ENCODE measurements at regions not wholly inside any gene's neighbourhood (a gene's known extent, or its start where the extent isn't known, plus 50 kb on each side); places are given as distances from the start of the nearest gene placed in this dataset.

- Histone ChIP-seq H4K20me1 (ENCODE audit: insufficient read depth) (no peaks in the 10 kb centered on the region), H3K4me1 (ENCODE audit: insufficient read depth) (peaks cover 19% of the 10 kb centered on the region), H3F3A (ENCODE audit: insufficient read depth) (peaks cover 17% of the 10 kb centered on the region), H3K79me2 (ENCODE audit: insufficient read depth) (no peaks in the 10 kb centered on the region), H3K36me3 (ENCODE audit: low read depth) (no peaks in the 10 kb centered on the region), H3K9me3 (ENCODE audit: low read depth) (no peaks in the 10 kb centered on the region), H3K9ac (no peak overlapping the region), H3K4me2 (ENCODE audit: unreplicated experiment) (no peak overlapping the region), H2AFZ (no peak overlapping the region), H3K9me2 (ENCODE audit: insufficient read depth) (no peaks in the 10 kb centered on the region), H3K27ac (no peak overlapping the region; the same call in 1 of the 2 replicates), H3K27me3 (replicated peaks; ENCODE audit: insufficient read depth) (no peaks in the 10 kb centered on the region), H3K4me3 (no peak overlapping the region)
- TF ChIP-seq EZH2phosphoT487 (IDR thresholded peaks at IDR 0.05; ENCODE audit: insufficient read depth, low read depth), result no peak
- no peak for TF ChIP-seq EZH2 (IDR thresholded peaks at IDR 0.05; ENCODE audit: insufficient read depth, poor library complexity, severe bottlenecking)
- WGBS, 2 experiments (ENCODE audit: low coverage in 1 of 2, low lambda C conversion rate in 2 of 2, missing lambda C conversion rate in 2 of 2), result 95 to 96% methylated on average over 7 of the region's 7 CpGs
- in situ Hi-C loops (cut with MboI), result no loop called here
- DNase-seq, result no peak
Measured at GRCh38 chr1:220368352-220369265, 96.4 kb upstream of the RAB3GAP2 start.

GRCh38 chr1:220367833-220368232, 95.6 kb upstream of the RAB3GAP2 start:
- no peak overlapping the region for H3K9ac ChIP-seq
- no peak overlapping the region for H3K27ac ChIP-seq
- in situ Hi-C loops (cut with MboI), result no loop called here
- H3K4me1 ChIP-seq (ENCODE audit: insufficient read depth), result peaks cover 19% of the 10 kb centered on the region
- H3F3A ChIP-seq (ENCODE audit: insufficient read depth), result peaks cover 17% of the 10 kb centered on the region
- no peaks in the 10 kb centered on the region for H3K9me2 ChIP-seq (ENCODE audit: insufficient read depth)
- H3K27me3 ChIP-seq (replicated peaks; ENCODE audit: insufficient read depth), result no peaks in the 10 kb centered on the region
- no peaks in the 10 kb centered on the region for H3K36me3 ChIP-seq (ENCODE audit: low read depth)
- no peak overlapping the region for H2AFZ ChIP-seq
- no peaks in the 10 kb centered on the region for H4K20me1 ChIP-seq (ENCODE audit: insufficient read depth)
- no peak overlapping the region for H3K4me2 ChIP-seq (ENCODE audit: unreplicated experiment)
- DNase-seq, result peak; percentile 28
- TF ChIP-seq EZH2phosphoT487 (IDR thresholded peaks at IDR 0.05; ENCODE audit: insufficient read depth, low read depth), result no peak
- no peak for TF ChIP-seq EZH2 (IDR thresholded peaks at IDR 0.05; ENCODE audit: insufficient read depth, poor library complexity, severe bottlenecking)
- no peaks in the 10 kb centered on the region for H3K79me2 ChIP-seq (ENCODE audit: insufficient read depth)
- WGBS, 2 experiments (ENCODE audit: low coverage in 1 of 2, low lambda C conversion rate in 2 of 2, missing lambda C conversion rate in 2 of 2), result 85 to 89% methylated on average over 3 of the region's 3 CpGs
- no peaks in the 10 kb centered on the region for H3K9me3 ChIP-seq (ENCODE audit: low read depth)
- H3K4me3 ChIP-seq, result no peak overlapping the region

DNA sequence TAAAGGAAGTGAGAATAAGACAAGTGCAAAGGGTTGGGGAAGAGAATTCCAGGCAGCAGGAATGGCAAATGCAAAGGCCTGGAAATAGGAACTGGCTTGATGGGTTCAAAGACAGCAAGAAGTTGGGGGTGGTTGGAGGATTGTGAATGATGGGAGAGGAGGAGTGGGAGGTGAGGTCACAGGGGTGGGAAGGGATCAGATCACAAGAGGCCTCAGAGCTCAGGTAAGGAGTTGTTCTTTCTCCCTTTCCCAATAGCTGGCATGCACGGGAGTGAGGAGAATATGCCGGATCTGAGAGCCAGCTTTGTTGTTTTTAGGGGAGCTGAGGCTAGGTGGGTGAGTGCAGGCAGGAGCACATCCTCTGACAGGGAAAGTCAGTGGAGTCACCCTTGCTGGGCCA, 94.0 kb upstream of the RAB3GAP2 start:
- Histone ChIP-seq H3K4me2 (ENCODE audit: unreplicated experiment) (no peak overlapping the region), H3K27ac (no peak overlapping the region), H3K4me3 (no peak overlapping the region), H3K36me3 (ENCODE audit: low read depth) (no peaks in the 10 kb centered on the region), H3K79me2 (ENCODE audit: insufficient read depth) (no peaks in the 10 kb centered on the region), H3K4me1 (ENCODE audit: insufficient read depth) (peaks cover 19% of the 10 kb centered on the region), H2AFZ (no peak overlapping the region), H3K9ac (no peak overlapping the region), H4K20me1 (ENCODE audit: insufficient read depth) (no peaks in the 10 kb centered on the region), H3K27me3 (replicated peaks; ENCODE audit: insufficient read depth) (no peaks in the 10 kb centered on the region), H3K9me2 (ENCODE audit: insufficient read depth) (no peaks in the 10 kb centered on the region), H3F3A (ENCODE audit: insufficient read depth) (peaks cover 17% of the 10 kb centered on the region), H3K9me3 (ENCODE audit: low read depth) (no peaks in the 10 kb centered on the region)
- in situ Hi-C loops (cut with MboI), result no loop called here
- DNase-seq, result no peak
- no peak for TF ChIP-seq EZH2phosphoT487 (IDR thresholded peaks at IDR 0.05; ENCODE audit: insufficient read depth, low read depth)
- TF ChIP-seq EZH2 (IDR thresholded peaks at IDR 0.05; ENCODE audit: insufficient read depth, poor library complexity, severe bottlenecking), result no peak
- WGBS, 2 experiments (ENCODE audit: low coverage in 1 of 2, low lambda C conversion rate in 2 of 2, missing lambda C conversion rate in 2 of 2), result 97 to 100% methylated on average over 1 to 2 of the region's 2 CpGs

DNA sequence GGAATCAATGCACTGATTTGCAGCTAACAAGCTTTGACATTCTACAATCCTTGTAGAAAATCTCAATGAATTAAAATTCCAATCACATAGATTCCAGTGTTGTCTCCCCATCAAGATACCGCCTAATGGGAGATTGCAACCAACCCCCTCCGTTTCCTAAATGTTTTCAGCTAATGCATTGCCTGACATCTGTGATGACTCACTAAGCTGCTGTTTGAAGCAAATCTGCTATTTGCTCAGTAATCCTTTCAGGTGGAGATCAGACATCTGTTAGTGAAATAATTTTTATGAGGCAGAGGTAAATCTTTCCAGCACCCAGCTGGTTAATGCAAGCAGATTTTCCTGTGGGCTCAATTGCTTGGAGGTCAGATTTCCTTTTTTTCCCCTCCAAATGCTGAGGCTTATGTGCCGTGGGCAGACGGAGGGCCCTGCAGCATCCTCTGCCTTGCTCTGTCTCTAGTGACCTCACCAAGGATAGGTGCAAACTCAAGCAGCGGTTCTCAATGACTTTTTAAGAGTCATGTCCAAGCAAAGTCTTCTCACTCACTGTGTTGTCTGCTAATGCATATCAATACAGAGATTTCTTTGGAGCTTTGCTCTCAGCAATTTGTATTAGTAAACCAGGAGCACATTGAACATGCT, 91.1 kb upstream of the RAB3GAP2 start:
- no peaks in the 10 kb centered on the region for H3K4me1 ChIP-seq (ENCODE audit: insufficient read depth)
- H3K4me2 ChIP-seq (ENCODE audit: unreplicated experiment), result no peak overlapping the region
- H3K27me3 ChIP-seq (replicated peaks; ENCODE audit: insufficient read depth), result no peaks in the 10 kb centered on the region
- DNase-seq, result peak; percentile 11
- H3K79me2 ChIP-seq (ENCODE audit: insufficient read depth), result no peaks in the 10 kb centered on the region
- no peak for TF ChIP-seq EZH2phosphoT487 (IDR thresholded peaks at IDR 0.05; ENCODE audit: insufficient read depth, low read depth)
- TF ChIP-seq EZH2 (IDR thresholded peaks at IDR 0.05; ENCODE audit: insufficient read depth, poor library complexity, severe bottlenecking), result no peak
- H3K36me3 ChIP-seq (ENCODE audit: low read depth), result no peaks in the 10 kb centered on the region
- no peak overlapping the region for H3K9ac ChIP-seq
- WGBS, 2 experiments (ENCODE audit: low coverage in 1 of 2, low lambda C conversion rate in 2 of 2, missing lambda C conversion rate in 2 of 2), result 74 to 81% methylated on average over 5 of the region's 5 CpGs
- H3K27ac ChIP-seq, result no peak overlapping the region
- in situ Hi-C loops (cut with MboI), result no loop called here
- H3K9me2 ChIP-seq (ENCODE audit: insufficient read depth), result no peaks in the 10 kb centered on the region
- no peaks in the 10 kb centered on the region for H3F3A ChIP-seq (ENCODE audit: insufficient read depth)
- H2AFZ ChIP-seq, result no peak overlapping the region
- H3K4me3 ChIP-seq, result no peak overlapping the region
- no peaks in the 10 kb centered on the region for H3K9me3 ChIP-seq (ENCODE audit: low read depth)
- H4K20me1 ChIP-seq (ENCODE audit: insufficient read depth), result no peaks in the 10 kb centered on the region
